Fibroblast of skin of scalp (primary cell): ENCODE measurements at regions not wholly inside any gene's neighbourhood (a gene's known extent, or its start where the extent isn't known, plus 50 kb on each side); places are given as distances from the start of the nearest gene placed in this dataset.
A peak's percentile ranks its signal among the peaks of the same experiment; 100 is the strongest.

Source experiments
- DNase-seq: peaks from one replicate; pipeline ENCODE4 v3.0.0-alpha.2; 2013

DNA sequence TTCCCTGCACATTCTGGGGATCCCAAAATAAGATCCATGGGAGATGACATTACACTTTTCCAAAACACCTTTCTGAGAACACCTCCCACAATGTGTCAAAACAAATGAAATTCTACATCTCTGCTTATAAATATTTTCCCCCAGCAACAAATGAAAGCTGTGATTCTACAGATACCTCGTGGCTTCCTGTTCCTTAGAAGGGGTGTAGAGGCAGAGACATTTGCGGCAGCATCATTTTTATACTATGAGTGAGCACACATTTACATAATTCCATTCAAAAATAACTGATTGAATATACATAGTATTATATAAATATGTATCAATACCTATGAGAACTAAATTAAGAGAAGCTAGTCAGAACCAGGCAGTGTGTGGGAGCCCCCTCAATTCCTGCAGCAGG is 213.9 kb upstream of the JARID2 start:
- no peak for DNase-seq

DNA sequence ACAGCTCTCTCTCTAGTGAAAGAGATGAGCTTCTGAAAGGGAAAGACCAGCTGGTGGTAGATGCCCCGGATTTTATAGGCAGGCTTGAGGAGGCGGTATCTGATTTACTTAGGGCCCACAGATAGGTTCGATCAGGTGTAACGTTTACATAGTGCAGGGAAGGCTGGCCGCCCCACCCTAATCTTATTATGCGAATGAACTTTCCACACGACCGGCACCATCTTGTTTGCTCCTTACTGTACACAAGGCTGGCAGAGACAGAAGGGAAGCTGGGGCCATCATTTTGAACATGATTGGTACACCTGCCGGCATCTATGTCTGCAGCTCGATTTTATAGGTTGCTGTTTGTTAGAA is 212.0 kb upstream of the JARID2 start:
- no peak for DNase-seq

DNA sequence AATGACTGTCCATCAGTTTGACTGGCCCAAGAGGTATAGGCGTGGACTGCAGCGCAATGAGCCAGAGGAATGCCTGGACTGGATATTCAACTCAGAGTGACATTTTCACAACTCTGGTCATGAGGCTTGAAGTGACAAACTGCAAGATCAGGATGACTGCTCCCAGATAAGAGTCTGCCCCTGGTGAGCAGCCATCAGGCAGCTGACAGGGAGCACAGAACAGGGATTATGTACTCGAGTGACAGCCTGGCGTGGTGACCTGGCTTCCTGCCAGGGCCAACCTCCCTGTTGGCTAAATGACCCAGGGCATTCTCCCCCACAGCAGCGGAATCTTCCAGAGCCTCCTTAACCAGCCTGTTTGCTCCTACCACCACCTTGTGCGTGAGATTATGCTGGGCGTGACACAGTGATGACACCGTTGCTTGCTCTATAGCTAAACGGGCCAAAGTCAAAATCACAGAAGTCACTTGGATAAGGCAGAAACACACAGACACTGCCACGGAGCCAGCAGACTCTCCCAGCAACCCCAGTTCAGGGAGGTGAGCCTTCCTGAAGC is 209.1 kb upstream of the JARID2 start:
- DNase-seq = no peak

DNA sequence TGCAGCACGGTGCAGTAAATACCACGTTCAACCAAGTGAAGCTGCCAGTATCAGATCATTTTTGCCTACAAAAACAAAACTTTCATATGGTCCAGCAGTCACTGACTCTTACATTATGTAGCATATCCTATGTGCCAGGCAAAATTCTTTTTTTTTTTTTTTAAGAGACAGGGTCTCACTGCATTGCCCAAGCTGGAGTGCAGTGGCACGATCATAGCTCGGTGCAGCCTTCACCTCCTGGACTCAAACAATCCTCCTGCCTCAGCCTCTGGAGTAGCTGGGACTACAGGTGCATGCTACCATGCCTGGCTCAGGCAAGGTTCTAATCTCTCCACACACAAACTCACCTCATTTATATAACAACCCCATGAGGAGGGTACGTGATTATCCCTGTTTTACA is 208.6 kb upstream of the JARID2 start:
- DNase-seq = no peak

DNA sequence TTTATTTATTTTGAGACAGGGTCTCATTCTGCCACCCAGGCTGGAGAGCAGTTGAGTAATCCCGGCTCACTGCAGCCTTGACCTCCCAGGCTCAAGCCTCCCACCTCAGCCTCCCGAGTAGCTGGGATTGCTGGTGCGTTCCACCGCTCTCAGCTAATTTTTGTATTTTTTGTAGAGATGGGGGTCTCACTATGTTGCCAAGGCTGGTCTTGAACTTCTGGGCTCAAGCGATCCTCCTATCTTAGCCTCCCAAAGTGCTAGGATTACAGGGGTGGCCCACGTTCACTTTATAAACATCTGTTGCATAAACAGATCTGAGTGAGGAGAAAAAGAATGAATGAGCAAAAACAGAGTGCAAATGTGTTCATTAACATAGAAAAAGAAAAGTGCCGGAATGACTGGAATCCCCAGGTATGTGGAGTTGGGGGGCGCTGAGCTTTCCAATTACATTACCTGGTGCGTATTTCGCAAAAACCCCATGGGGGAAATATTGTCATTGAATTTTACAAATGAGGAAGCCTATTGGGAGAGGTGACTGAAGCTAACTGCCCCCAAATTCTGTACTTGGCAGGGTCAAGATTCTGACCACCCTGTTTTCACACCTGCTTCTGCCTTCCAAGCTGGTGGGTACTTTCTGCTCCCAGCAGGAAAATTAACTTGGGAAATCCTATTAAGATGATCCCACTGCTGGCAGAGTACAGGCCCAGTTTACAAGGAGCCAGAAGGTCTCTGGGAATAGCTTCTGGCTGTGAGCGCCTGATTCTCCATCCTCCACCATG is 207.7 kb upstream of the JARID2 start:
- no peak for DNase-seq

DNA sequence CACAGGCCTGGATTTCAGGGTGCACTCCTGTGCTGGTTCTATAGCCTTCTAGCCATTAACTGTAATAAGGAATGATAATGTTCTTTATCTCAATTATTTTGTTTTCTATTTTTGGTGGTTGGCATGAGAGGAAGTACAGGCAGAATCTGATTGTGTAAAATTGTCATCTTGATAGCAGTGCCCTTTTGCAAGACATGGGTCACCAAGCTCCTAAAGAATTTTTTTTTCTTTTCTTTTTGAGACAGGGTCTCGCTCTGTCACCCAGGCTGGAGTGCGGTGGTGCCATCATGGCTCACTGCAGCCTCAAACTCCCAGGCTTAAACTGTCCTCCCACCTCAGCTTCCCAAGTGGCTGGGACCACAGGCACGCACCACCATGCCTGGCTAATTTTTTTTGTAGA is 206.7 kb upstream of the JARID2 start:
- no peak for DNase-seq

DNA sequence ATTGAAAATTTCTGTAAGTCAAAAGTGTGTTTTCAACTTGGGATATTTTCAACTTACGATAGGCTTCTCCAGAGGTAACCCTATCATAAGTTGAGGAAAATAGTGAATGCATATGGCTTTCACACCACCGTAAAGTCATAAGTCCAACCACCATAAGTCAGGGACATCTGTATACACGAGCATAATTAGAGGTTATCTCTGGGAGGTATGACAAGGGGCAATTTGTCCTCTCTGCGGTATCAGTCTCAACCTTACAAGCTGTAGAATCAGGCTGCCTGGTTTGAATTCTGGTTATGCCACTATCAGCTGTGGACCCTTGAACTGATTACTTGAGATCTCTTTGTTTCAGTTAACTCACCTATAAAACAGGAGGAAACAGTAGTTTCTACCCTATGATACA is 202.9 kb upstream of the JARID2 start:
- DNase-seq = no peak

DNA sequence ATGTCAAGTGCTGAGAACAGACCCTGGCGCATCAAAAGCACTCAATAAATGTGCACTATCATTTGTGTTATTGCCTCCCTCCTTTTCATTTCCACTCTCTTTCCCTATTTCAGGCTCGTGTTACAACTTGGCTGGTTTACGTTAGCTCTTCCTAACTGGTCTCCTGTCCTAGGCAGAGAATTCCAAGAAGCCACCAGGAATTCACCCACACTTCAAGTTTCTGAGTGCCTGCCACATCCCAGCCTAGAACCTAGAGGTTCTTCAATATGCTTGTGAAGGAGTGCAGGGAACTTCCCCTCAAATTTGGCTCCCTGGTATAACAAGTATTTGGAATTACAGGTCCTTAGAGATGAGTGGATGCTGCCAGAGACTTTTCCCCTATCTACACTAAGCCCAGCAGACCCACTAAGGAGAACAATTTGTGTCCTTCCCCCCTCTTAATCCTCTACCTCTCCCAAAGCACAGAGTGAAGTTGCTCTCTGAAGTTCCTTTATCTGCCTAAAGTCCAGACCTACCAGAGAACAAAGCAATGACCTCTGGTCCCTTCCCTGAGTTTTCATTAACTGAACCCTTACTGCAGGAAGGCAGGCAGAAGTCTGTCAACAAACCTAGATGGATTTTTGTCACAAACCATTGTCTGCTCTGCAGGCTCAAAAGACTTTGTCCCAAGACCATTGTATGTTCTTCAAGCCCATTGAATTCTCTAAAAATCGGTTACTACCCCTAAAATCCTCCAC is 201.6 kb upstream of the JARID2 start:
- DNase-seq = no peak

DNA sequence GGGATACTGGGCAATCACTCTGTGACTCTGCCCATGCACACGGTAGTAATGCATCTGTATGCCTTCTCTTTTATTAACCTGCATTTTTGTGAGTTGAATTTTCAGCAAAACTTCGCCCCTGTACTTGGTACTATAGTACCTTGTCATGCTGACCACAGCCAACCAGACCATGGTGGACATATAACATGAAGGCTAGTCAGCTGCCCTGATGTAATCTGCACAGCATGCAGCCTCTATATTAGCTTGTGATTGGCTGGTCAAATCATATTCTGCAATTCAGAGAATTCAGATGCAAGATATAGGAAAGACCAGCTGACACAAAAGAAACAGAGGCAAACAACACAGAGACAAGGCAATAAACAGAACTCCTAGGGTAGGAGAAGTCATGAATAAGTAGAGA is 200.9 kb upstream of the JARID2 start:
- no peak for DNase-seq

DNA sequence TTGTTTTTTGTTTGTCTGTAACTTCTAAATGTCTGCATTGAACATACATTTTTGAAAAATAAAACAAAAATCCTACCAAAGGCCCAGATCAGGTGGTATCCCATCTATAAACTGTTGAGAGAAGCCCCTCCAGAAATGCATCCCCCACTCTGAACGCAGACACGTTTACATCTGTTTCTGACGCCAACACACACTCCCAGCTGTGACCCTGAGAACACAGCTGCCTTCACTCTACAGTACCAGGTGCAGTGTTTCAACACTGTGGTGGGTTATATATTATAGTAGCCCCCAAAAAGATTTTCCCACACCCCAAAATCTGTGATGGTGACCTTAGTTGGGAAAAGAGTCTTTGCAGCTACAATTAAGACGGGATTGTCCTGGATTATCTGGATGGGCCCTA is 199.1 kb upstream of the JARID2 start:
- DNase-seq = no peak

DNA sequence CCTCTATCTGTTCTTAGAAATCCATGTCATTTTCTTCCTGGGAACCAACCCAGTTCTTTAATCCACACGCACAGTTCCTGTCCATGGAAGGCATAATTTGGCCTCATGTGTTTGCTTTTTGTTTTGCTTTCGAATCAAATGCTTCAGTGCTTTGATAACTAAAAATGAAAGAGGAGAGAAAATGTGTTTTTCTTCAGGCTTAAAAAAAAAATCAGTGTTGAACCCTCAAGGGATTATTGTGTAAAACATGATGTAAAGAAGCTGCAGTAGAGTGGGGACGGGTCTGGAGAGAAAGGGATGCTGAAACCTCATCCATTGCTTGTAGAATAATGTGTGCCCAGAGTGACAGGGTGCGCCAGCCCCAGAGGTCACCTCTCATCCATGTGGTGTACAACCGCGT is 197.5 kb upstream of the JARID2 start:
- no peak for DNase-seq

DNA sequence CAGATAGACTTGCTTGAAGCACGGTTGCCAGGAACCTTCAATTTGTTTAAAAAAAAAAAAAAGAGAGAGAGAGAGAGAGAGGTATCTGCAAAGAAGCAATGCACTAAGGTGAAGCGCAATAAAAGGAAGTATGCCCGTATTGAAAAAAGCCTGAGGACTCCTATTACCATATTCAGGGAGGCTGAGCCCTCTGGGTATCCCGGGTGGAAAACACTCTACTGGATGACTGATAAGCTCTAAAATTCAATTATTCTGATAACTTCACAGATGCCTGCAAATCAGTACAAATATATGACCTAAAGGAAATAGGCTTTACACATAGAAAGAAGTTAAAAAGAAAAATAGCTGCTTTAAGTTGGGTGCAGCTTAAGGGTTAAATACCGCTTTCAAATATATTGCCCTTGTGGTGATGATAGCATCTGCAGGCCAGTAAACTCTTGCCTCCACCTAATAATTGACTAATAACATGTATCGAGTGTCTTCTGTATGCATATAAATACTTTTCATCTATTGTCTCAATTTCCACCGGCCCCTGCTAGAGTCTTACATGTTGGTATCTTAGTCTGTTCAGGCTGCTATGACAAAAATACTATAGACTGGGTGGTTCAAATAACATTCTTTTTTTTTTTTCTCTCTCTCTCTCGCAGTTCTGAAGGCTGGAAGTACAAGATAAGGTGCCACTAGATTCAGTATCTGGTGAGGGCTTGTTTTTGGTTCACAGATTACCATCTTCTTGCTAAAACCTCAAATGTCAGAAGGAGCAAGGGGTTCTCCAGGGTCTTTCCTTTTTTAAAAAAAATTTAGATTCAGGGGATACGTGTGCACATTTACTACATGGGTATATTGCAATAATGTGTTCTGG is 187.4 kb upstream of the JARID2 start:
- no peak for DNase-seq

DNA sequence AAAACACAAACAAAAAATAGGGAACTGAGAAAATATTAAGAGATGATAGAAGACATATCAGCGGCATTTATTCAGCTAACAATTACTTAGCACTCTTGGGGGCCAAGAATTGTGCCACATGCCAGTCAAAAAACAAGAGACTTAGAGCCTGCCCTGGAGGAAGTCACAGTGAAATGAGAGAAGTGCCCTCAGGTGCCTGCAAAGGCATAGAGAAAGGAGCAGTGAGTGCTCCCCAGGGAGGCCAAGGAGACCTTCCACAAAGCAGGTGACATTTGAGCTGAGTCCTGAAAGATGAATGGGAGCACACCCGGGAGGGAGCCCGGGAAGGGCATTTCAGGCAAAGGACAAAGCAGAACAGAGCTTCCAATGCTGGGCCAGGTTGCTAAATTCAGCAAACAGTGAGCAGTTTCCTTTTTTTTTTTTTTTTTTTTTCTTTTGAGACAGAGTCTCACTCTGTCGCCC is 184.7 kb upstream of the JARID2 start:
- no peak for DNase-seq

DNA sequence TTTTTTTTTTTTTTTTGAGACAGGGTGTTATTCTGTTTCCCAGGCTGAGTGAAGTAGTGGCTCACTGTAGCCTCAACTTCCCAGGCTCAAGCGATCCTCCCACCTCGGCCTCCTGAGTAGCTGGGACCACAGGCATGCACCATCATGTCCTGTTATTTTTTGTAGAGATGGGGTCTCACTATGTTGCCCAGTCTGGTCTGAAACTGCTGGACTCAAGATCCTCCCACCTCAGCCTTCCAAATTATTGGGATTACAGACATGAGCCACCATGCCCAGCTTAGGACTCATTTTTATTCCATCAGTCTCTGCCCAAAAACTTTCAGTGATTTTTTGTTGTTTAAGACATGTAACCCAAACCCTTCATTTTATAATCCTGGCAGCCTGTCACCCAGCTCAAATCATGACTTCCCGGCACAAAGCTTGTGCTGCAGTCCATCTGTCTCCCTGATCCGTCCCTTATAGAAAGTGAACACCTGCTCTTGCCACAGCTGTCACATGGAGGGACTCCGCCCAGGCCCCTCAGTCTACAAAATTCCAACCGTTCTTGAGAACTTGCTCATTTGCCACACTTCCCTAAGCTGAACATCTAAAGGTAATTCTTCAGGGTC is 183.9 kb upstream of the JARID2 start:
- DNase-seq = no peak

DNA sequence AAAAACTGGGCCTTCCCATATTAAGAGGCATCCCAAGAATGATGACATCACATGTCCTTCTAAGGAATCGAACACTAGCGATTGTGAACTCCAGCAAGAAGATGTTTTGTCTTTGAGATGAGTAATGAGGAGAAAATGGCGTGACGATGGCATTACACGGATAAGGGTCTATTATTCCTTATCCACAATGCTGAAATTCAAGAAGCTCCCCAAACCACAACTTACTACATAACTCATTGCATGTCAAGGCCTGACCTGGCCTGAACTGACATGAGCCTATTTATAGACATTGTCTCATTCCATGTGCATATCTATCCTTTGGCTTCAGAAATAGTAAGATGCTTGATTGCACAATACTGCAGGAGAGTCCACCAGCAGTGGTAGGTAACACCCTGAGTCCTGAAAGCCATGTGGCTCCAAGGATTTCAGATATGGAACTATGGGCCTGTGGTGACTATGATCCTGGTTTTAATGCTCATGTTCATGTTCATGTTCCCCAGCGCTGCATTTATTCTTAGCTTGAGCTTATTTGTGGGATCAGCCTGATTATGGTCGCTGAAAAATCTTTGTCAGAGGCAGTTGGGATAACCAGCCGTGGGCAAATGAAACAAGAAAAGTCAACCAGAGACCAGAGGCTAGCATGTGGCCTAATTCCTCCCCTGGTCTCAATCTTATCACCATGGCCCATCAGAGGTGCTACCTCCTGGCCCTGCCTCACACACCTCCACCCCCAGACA is 183.2 kb upstream of the JARID2 start:
- DNase-seq = peak; percentile 77

DNA sequence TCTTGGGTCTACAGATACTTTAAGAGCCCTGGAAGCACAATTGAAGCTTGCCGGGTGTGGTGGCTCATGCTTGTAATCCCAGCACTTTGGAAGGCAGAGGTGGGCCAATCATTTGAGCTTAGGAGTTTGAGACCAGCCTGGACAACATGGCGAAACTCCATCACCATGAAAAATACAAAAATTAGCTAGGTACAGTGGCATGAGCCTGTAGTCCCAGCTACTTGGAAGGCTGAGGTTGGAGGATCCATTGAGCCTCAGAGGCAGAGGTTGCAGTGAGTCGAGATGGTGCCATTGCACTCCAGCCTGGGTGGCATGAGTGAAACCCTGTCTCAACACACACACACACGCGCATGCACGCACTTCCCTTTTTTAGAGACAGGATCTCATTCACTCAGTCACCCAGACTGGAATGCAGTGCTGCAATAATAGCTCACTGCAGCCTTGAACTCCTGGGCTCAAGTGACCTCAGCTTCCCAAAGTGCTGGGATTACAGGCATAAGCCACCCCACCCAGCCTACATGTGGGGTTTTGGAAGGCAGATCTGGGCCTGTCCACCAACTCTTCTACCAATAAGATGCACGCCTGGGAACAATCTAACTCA is 182.5 kb upstream of the JARID2 start:
- DNase-seq = peak; percentile 22

DNA sequence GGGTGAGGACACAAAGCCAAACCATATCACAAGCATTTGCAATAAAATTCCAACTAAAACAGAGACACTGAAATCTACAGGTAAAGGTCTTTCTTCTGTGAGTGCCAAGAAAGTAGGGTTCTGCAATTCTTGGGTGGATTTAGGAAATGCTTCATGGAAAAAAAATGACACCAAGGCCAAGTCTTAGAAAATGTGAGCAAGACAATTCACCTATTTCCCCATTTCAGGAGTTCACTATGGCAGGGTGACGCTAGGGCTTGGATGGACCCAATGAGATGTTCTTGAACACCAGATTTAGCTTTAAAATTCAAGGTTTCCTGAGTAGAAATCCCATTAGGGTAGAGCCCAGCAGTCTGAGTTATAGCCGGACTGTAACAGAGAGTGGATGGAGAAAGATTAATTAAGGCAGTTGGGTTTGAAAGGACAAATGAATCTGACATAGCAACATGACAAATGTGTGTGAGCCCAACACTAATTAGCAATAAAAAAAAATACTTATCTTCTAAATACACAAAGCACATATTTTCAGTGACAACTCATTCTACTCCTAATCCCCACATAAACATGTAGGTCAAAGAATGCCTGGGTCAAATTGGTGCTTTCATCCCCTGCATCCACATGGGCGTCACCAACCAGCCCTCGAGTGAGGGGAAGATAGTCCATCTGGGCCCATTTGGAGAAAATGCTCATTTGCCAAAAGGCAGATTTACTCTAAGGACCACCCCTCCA is 180.4 kb upstream of the JARID2 start:
- no peak for DNase-seq

DNA sequence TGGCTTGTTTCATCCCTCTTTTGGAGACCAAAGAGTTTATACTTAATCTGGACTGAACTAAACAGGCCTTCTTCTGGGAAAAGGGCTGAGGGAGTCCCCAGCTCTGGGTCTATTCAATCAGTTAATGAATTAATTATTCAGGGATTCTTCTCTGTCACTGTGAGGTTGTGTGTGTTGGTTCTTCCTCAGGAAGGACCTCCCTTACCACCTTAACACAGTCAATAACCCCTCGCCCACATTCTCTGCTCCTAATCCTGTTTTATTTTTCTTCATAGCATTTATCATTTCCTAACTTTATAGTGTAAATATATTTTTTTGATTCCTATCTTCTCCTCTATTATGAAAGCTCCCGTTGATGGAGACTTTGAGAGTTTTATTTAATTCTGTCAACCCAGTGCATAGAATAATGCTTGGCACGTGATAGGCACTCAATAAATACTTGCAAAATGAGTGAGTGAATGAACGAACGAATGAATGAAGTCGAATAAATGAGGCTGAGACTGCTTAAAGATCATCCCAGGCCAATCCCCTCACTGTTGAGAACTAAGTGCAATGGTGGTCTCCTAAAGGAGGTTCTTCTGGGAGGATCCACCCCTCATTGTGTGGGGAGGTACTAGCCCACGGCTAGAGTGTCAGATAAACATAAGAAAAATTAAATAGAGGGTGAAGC is 179.6 kb upstream of the JARID2 start:
- DNase-seq = no peak

DNA sequence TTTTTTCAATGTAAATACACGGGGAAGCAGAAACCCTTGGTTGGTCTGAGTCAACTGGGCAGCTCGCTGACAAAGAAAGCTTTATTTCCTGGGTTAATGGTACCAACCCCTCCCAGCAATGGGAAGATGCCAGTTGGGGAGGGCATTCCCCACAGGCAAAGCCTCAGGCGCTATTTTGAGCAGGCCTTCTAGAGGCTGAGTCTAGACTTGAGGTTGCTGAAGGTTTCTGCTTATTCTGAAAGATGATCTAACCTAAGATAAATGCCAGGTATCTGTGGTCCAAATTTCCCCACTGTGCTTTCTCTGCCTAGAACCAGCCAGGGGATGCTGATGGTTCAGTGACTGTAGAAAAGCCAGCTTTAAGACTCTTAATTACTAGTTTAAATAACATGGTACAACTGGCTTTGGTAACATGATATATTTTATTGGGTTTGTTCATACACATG is 172.5 kb upstream of the JARID2 start:
- DNase-seq = no peak

DNA sequence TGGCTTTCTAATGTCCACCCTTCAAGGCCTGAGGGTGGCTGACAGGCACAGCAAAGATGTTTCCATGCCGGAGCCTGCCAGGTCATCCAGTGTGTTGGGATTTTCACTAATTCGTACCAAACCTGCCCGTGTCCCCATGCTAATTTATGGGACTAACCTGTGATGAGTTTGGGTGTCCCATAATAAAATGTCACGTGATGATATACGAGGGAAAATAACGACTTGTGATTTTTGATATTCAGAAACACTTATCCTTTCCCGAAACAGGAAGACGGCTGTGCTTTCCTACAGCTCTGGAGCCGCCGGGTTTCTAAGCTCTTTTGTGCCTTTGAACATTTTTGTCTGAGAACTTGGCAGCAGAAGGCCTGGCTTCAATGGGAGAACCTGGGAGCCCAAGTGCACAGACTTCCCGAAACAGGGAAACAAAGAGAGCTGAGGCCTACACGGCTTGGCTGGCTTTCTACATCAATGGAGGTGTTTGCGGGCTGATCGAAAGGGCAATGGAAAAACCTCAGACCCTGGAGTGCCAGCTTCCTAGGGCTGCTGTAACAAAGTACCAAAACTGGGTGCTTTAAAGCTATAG is 171.9 kb upstream of the JARID2 start:
- no peak for DNase-seq
